RWPE2 (cell line): ENCODE measurements at regions not wholly inside any gene's neighbourhood (a gene's known extent, or its start where the extent isn't known, plus 50 kb on each side); places are given as distances from the start of the nearest gene placed in this dataset.

Source experiments
- ATAC-seq: fragments of 200-7000 bp; cut with Tn5 transposase; 3 replicates; pipeline ENCODE4 v1.9.1; 2021; ENCODE audit warnings: low read depth
- DNase-seq: peaks from one replicate; pipeline ENCODE4 v3.0.0-alpha.2; 2020; ENCODE audit warnings: low spot score
- H3K27ac ChIP-seq: fragments of 450-650 bp; 2 replicates; pipeline ENCODE4 v1.5.1; 2017; ENCODE audit warnings: mild to moderate bottlenecking; ENCODE audit not compliant: poor library complexity, severe bottlenecking
- H3K27me3 ChIP-seq: fragments of 250-450 bp; sonication (Bioruptor Pico); 2 replicates; pipeline ENCODE4 v1.5.1; 2021; ENCODE audit warnings: mild to moderate bottlenecking, moderate library complexity; ENCODE audit not compliant: insufficient read depth, poor library complexity, severe bottlenecking
- H3K36me3 ChIP-seq: fragments of 250-450 bp; sonication (Bioruptor Pico); 2 replicates; pipeline ENCODE4 v1.5.1; 2020; ENCODE audit warnings: low read depth, mild to moderate bottlenecking, moderate library complexity
- H3K4me1 ChIP-seq: fragments of 250-450 bp; sonication (Bioruptor Pico); 2 replicates; pipeline ENCODE4 v1.5.1; 2021; ENCODE audit warnings: mild to moderate bottlenecking, moderate library complexity; ENCODE audit not compliant: insufficient read depth, poor library complexity, severe bottlenecking
- H3K4me3 ChIP-seq: fragments of 250-450 bp; sonication (Bioruptor Pico); 2 replicates; pipeline ENCODE4 v1.5.1; 2021; ENCODE audit warnings: mild to moderate bottlenecking, moderate library complexity; ENCODE audit not compliant: severe bottlenecking
- H3K9me3 ChIP-seq: fragments of 250-450 bp; sonication (Bioruptor Pico); 2 replicates; pipeline ENCODE4 v1.5.1; 2021; ENCODE audit warnings: mild to moderate bottlenecking, moderate library complexity; ENCODE audit not compliant: severe bottlenecking
- TF ChIP-seq, protein P1 (sequence below): fragments of 450-650 bp; IDR thresholded peaks from one replicate; pipeline ENCODE4 v1.5.1; 2017; ENCODE audit warnings: mild to moderate bottlenecking, moderate library complexity; ENCODE audit not compliant: poor library complexity, severe bottlenecking

DNA sequence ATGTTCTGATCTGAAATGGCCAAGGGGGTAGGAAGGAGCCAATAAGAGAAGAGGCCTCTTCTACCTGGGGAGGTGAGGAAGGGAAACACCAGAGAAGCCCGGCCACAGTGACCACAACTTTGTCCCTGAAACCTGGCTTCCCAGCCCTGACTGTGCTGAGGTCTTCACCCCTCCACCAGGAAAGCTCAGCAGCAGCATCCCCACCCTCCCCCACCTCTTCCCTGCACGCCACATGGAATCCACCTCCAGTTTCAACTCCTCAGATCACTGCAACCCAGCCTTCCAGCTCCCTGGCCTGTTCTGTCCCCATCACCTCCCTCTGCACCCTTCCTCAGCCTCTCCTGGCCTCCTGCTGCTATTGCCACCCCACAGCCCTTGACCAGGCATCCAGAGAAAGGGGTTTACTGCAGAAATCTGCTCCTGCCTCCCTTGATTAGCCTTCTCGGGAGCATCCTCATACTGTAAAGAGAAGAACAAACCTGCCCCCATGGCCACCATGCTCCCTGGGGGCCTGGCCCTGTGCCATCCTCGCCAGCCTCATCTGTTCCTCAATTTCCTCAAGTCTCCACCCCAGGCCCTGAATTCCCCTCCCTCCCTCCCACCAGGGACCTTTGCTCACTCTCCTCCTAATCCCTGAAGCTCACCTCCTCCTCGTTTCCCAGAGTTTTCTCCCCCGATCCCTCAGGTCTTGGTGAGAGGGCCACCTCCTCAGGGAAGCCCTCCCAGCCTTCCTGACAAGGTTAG is 450.9 kb downstream of the MATN1 start:
- no peak overlapping the region for H3K4me3 ChIP-seq
- H3K27ac ChIP-seq: no peak overlapping the region
- ATAC-seq (no peak), DNase-seq (peak; percentile 10)
- H3K4me1 ChIP-seq: no peaks in the 10 kb centered on the region
- no peaks in the 10 kb centered on the region for H3K9me3 ChIP-seq
- no peaks in the 10 kb centered on the region for H3K36me3 ChIP-seq
- TF ChIP-seq, protein P1, sequence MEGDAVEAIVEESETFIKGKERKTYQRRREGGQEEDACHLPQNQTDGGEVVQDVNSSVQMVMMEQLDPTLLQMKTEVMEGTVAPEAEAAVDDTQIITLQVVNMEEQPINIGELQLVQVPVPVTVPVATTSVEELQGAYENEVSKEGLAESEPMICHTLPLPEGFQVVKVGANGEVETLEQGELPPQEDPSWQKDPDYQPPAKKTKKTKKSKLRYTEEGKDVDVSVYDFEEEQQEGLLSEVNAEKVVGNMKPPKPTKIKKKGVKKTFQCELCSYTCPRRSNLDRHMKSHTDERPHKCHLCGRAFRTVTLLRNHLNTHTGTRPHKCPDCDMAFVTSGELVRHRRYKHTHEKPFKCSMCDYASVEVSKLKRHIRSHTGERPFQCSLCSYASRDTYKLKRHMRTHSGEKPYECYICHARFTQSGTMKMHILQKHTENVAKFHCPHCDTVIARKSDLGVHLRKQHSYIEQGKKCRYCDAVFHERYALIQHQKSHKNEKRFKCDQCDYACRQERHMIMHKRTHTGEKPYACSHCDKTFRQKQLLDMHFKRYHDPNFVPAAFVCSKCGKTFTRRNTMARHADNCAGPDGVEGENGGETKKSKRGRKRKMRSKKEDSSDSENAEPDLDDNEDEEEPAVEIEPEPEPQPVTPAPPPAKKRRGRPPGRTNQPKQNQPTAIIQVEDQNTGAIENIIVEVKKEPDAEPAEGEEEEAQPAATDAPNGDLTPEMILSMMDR: no peak
- peaks cover 12% of the 10 kb centered on the region for H3K27me3 ChIP-seq

DNA sequence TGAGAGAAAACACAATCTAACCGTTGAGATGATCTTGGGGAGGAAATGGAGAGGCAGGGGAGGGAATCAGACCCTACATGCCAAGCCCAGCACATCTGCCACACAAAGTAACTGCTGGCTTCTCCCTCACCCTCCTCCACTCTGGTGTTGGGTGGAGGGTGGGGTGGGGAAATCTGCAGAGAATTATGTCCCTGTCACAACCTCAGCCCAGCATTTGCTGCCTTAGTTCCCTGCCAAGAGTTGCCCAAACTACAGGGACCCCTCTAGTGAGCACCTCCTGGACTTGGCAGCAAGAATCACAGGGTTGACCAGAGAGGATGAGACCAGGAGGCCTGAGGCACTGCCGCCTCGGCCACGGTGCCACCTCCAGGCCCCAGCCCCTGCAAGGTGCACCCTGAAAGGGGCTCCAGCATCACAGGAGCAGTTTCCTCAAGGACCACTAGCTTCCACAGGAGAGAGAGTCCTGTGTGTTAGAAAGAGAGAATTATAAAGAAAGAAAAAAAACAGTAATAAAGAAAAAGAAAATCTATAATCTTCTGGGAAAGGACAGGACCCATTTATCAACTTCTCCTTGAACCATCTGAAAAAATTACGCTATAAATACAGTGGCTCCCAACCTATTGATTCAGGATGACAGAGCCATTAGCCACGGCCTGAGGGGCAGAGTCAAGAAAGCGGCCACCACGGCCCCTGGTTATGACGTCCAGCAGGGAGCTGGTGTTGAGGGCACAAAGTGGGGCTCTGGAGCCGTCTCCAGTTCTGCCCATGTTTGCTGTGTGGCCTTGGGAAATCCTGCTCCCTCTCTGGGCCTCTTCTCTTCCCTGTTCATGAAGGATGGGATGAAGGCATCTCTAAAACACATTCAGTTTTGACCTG is 451.7 kb downstream of the MATN1 start:
- Histone ChIP-seq H3K36me3 (no peaks in the 10 kb centered on the region), H3K4me1 (no peaks in the 10 kb centered on the region), H3K4me3 (no peak overlapping the region), H3K27ac (no peak overlapping the region), H3K9me3 (no peaks in the 10 kb centered on the region), H3K27me3 (peaks cover 12% of the 10 kb centered on the region)
- no peak for ATAC-seq
- peak; percentile 16 for DNase-seq
- TF ChIP-seq, protein P1: no peak

DNA sequence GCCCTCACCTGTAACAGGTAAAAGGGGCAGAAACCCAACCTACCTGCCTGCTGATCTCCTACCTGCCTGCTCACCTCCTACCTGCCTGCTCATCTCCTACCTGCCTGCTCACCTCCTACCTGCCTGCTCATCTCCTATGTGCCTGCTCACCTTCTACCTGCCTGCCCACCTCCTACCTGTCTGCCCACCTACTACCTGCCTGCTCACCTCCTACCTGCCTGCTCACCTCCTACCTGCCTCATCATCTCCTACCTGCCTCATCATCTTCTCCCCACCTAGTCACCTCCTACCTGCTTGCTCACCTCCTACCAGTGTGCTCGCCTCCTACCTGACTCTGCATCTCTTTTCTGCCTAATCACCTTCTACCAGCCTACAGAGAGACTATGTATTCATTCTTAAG is 452.9 kb downstream of the MATN1 start:
- TF ChIP-seq, protein P1: no peak
- Histone ChIP-seq H3K4me3 (no peak overlapping the region), H3K36me3 (no peaks in the 10 kb centered on the region), H3K9me3 (no peaks in the 10 kb centered on the region), H3K27ac (no peak overlapping the region), H3K27me3 (peaks cover 12% of the 10 kb centered on the region), H3K4me1 (no peaks in the 10 kb centered on the region)
- no peak for ATAC-seq
- DNase-seq: peak; percentile 3

DNA sequence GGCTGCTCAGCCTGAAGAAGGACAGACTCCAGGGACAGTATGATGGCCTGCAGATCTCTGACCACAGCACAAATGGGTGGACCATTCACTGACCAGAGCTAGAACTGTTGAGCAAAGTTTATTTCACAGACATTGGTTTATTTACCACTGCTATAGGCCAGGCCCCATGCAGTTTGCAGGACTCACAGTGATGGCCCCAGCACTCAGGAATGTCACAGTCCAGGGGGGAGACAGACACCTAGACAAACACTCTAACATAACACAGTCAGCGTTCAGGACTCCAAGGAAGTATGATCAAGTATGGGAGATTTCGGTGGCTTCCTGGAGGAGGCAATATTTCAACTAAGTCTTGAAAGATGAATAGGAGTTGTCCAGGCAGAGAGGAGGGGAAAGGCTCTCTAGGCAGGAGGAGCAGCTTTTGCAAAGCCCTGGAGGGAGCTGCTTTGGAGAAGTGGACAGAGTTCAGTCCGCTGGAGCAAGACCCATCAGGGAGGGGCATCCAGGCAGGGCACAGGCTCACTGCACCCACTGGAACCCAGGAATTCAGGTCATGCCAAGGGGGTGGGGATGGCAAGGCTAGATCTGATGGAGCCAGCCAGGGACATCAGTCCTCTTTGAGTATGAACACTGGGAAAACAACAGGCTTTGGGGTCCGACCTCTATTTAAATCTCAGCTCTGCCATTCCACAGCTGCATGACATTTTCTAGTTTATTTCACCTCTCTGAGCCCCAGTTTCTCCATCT is 454.3 kb downstream of the MATN1 start:
- Histone ChIP-seq H3K4me3 (no peak overlapping the region), H3K27ac (no peak overlapping the region), H3K4me1 (no peaks in the 10 kb centered on the region), H3K27me3 (peaks cover 12% of the 10 kb centered on the region), H3K9me3 (no peaks in the 10 kb centered on the region), H3K36me3 (no peaks in the 10 kb centered on the region)
- DNase-seq: peak; percentile 19
- no peak for ATAC-seq
- TF ChIP-seq, protein P1: no peak
